ENCODE measurements at regions not wholly inside any gene's neighbourhood (a gene's known extent, or its start where the extent isn't known, plus 50 kb on each side); places are given as distances from the start of the nearest gene placed in this dataset.

DNA sequence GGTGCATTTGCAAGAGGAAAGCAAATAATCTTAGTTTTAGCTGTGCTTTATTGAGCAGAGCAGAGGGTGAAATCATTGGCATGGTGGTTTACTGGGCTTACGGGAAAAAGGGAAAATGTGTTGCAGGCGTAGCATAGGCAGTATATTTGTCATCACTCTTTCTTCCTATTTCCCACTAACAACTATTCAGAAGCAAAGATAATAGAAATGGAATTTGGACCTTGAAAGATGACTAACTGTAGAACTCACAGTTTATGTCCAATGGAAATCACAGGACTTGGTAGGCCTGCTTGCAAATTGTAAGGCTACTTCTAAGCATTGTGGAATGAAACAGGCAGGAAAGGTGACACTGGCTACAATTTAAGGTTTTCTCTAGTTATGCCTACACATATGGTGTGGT, 611.9 kb upstream of the MAN1A1 start:
- Histone ChIP-seq H3K27ac (no peak overlapping the region), H3K4me1 (no peaks in the 10 kb centered on the region), H3K27me3 (ENCODE audit: low read depth) (no peaks in the 10 kb centered on the region), H3K9me3 (no peaks in the 10 kb centered on the region), H3K36me3 (no peaks in the 10 kb centered on the region), H3K4me3 (no peak overlapping the region)
- ATAC-seq (no peak), DNase-seq (no peak)
- no peak for TF ChIP-seq CTCF (IDR thresholded peaks at IDR 0.05)
- intact Hi-C loops (cut with DNase I): no loop called here

- DNase-seq (no peak), ATAC-seq (no peak)
- Histone ChIP-seq H3K27ac (no peak overlapping the region), H3K9me3 (no peaks in the 10 kb centered on the region), H3K36me3 (no peaks in the 10 kb centered on the region), H3K27me3 (ENCODE audit: low read depth) (no peaks in the 10 kb centered on the region), H3K4me1 (no peaks in the 10 kb centered on the region), H3K4me3 (no peak overlapping the region)
- intact Hi-C loops (cut with DNase I): no loop called here
- TF ChIP-seq CTCF (IDR thresholded peaks at IDR 0.05): no peak
Observed at GRCh38 chr6:119960456-119960855, 610.9 kb upstream of the MAN1A1 start.

- no peak for ATAC-seq
- DNase-seq: no peak
- H3K27me3 ChIP-seq (ENCODE audit: low read depth): no peaks in the 10 kb centered on the region
- no peaks in the 10 kb centered on the region for H3K9me3 ChIP-seq
- intact Hi-C loops (cut with DNase I): no loop called here
- no peaks in the 10 kb centered on the region for H3K4me1 ChIP-seq
- no peak overlapping the region for H3K27ac ChIP-seq
- TF ChIP-seq CTCF (IDR thresholded peaks at IDR 0.05): no peak
- no peaks in the 10 kb centered on the region for H3K36me3 ChIP-seq
- no peak overlapping the region for H3K4me3 ChIP-seq
Observed at GRCh38 chr6:119960036-119960435, 610.5 kb upstream of the MAN1A1 start.

DNA sequence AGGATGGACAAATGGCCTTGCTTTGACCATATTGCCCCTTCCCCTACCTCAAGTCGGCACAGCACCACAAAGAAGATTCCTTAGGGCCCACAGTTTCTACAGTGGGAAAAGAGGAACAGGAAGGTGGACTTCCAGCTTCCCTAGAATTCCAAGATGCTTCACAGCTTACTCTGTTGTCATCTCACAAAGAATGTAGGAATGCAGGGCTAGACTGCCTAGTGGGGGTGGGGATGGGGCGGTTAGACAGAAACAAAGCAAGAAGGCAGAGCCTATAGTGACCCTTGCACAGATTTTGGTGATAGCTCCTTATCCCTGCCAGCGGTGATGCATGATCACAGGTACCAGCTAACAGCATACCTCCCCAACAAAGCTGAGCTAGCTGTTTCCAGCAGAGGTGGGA, 607.6 kb upstream of the MAN1A1 start:
- Histone ChIP-seq H3K27me3 (ENCODE audit: low read depth) (no peaks in the 10 kb centered on the region), H3K4me1 (no peaks in the 10 kb centered on the region), H3K27ac (no peak overlapping the region), H3K36me3 (no peaks in the 10 kb centered on the region), H3K4me3 (no peak overlapping the region), H3K9me3 (no peaks in the 10 kb centered on the region)
- no peak for ATAC-seq
- TF ChIP-seq CTCF (IDR thresholded peaks at IDR 0.05): no peak
- intact Hi-C loops (cut with DNase I): no loop called here
- DNase-seq: no peak

- intact Hi-C loops (cut with DNase I): no loop called here
- Histone ChIP-seq H3K36me3 (no peaks in the 10 kb centered on the region), H3K9me3 (no peaks in the 10 kb centered on the region), H3K4me3 (no peak overlapping the region), H3K27me3 (ENCODE audit: low read depth) (no peaks in the 10 kb centered on the region), H3K27ac (no peak overlapping the region), H3K4me1 (no peaks in the 10 kb centered on the region)
- no peak for ATAC-seq
- TF ChIP-seq CTCF (IDR thresholded peaks at IDR 0.05): no peak
- DNase-seq: no peak
Observed at GRCh38 chr6:119952696-119953095, 603.1 kb upstream of the MAN1A1 start.

DNA sequence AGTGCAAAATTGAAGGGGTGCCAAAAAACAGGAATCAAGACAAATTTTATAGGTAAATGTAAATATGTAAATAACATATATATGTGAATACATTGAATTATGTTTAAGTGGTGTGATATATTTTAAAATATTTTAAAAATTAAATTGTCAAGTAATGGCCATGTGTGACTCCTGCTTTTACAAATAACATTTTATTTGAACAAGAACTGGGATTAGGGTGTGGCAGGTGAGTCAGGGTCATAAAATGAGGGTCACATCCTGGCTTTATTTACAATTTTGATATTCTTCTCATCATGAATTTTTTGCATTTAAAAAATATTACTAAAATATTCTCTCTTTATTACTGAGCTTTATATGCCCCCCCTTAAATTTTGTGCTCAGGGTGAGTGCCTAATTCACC, 601.1 kb upstream of the MAN1A1 start:
- Histone ChIP-seq H3K4me3 (no peak overlapping the region), H3K27ac (no peak overlapping the region), H3K4me1 (no peaks in the 10 kb centered on the region), H3K9me3 (no peaks in the 10 kb centered on the region), H3K36me3 (no peaks in the 10 kb centered on the region), H3K27me3 (ENCODE audit: low read depth) (no peaks in the 10 kb centered on the region)
- ATAC-seq (no peak), DNase-seq (no peak)
- intact Hi-C loops (cut with DNase I): no loop called here
- no peak for TF ChIP-seq CTCF (IDR thresholded peaks at IDR 0.05)

All from lower lobe of right lung (tissue), 2 donors.